T-helper 1 cell treated with Interleukin-12 subunit alpha and Interleukin-12 subunit beta and Interleukin-4 antibody, amounts not matched to agents 30 ng/mL and 1 ng/mL, for 36 hours (primary cell): ENCODE measurements at regions not wholly inside any gene's neighbourhood (a gene's known extent, or its start where the extent isn't known, plus 50 kb on each side); places are given as distances from the start of the nearest gene placed in this dataset.
"Not testable (repeated sequence)": the region's sequence is repeated elsewhere in the genome, so short reads cannot be mapped to it uniquely, and the experiment has no call there.

Experiments
- intact Hi-C: fragments of 100-400 bp; cut with micrococcal nuclease; formaldehyde crosslinking; loops from one replicate; pipeline ENCODE4 v1.15.1; 2024

DNA sequence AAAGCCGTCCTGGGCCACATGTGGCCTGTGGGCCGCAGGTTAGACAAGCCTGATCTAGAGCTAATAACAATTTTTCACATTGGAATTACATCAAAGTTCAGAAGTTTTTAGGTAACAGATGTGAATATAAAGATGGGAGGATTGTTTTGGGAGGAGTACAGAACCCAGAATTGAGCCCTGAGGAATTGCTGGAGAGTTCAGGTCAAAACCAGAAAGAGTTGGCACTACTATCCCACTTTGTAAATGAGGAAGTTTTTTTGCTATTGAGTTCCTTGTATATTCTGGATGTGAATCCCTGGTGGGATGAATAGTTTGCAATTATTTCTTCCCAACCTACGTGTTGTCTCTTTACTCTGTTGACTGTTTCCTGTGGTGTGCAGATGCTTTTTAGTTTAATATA lies 109.5 kb upstream of the LIPC start:
- intact Hi-C loops = no loop called here

DNA sequence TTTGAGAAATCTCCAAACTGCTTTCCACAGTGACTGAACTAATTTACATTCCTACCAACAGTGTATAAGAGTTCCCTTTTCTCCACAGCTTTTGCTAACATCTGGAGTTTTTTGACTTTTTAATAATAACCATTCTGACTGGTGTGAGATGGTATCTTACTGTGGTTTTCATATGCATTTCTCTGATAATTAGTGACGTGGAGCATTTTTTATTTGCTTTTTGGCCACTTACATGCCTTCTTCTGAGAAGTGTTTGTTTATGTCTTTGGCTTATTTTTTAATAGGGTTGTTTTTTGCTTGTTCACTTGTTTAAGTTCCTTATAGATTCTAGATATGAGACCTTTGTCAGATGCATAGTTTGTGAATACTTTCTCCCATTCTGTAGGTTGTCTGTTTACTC lies 108.5 kb upstream of the LIPC start:
- intact Hi-C loops = not testable (repeated sequence)

DNA sequence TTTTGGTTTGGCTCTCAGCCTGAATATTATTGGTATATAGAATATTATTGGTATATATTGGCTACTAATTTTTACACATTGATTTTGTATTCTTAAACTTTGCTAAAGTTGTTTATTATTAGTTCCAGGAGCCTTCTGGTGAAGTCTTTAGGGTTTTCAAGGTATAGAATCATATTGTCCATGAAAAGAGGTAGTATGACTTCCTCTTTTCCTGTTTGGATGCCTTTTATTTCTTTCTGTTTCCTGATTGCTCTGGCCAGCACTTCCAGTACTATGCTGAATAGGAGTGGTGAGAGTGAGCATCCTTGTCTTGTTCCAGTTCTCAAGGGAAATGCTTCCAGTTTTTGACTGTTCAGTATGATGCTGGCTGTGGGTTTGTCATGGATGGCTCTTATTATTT lies 107.3 kb upstream of the LIPC start:
- intact Hi-C loops = no loop called here

DNA sequence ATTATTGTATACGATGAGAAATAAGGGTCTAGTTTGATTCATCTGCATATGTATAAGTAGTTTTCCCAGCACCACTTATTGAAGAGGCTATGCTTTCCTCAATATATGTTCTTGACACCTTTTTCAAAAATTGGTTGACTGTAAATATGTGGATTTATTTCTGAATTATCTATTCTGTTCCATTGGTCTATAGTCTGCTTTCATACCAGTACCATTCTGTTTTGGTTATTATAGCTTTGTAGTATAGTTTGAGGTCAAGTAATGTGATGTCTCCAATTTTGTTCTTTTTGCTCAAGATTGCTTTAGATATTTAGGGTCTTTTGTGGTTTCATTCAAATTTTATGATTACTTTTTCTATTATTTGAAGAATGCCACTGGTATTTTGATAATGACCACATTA lies 103.8 kb upstream of the LIPC start:
- intact Hi-C loops = no loop called here

DNA sequence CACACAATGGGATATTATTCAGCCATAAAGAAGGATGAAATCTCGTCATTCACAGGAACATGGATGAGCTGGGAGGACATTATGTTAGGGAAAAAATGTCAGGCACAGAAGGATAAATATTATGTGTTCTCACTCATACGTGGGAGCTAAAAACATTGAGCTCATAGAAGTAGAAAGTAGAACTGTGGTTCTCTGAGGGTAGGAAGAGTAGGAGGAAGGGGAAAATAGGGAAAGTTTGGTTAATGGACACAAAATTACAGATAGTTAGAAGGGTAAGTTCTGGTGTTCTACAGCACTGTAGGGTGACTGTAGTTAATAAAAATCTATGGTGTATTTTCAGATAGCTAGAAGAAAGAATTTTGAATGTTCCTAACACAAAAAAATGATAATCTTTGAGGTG lies 102.6 kb upstream of the LIPC start:
- intact Hi-C loops = no loop called here

DNA sequence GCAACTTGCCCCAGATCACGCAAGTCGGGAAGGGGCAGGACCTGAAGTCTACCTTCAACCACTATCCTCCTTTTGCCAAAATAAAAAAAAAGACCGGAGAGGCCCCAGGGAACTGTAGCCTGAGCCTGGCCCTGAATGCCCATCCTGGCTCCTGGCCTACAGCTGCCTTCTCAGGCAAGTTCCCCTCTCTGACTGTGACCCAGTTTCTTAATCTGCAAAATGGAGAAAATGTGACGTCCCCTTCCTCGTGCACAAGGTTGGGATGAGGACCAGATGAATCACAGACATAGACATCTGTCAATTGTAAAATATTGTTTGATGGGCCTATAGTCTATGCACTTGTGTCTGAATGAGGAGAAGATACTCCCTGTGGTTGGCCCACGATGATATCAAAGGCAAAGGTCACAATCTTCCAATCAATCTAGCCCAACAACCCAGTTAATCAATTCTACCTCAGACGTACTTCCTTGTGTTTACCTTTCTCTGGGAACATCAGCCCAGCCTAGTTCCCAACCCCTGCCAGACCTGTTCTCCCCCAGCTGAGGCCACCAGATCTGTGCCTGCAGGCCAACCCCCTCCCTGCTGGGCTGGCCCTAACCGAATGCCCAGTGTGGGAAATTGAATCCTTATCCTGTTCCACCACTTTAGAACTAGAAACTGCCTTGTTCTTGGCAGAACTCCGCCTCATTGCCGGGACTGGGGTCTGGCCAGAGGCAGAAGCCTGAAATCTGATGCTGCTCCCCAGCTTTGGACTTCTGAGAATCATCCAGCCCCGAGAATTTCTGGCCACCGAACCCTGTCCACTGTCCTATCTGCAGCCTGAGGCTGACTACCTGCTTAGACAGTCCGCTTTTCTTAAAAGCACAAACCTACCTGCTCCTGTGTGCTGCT lies 101.8 kb upstream of the LIPC start:
- intact Hi-C loops = no loop called here

DNA sequence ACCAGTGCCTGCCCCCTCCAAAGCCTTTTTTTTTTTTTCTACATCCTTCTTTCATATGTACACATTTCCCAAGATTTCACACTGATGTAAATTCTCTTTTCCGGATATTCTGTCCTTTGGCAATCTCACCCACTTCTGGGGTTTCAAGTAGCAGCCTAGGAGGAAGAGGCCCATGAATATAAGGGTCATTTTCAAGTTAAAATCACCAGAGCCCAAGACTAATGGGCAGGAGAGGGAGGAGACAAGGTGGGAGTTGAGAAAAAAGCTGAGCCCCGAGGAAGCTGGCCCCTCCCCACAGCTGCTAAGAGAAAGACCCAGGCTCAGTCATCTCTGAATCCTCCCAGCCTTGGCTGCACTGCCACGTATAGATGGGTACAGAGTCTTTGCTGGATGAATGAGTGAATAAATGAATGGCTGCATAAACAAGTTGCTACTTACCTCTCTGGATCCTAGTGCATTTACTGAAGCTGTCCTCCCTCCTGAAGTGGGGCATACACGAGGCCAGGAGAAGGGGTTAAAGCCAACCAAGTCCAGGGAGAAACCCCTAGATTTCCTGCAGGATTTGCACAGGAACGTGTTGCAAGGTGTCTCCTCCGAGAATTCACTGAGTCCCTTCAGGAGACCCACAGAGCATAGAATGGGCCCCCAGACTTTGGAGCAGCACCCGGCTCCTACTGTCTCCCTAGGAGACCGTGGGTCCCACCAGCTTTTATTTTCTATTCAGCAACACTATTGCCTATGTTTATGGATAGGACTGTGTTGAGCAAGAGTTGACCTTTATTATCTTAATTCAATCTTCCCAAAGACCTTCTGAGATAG lies 100.8 kb upstream of the LIPC start:
- intact Hi-C loops = loop anchor here (1.0 kb wide), 1 partner anchor 419 kb away; no protein-coding TSS in a partner anchor

DNA sequence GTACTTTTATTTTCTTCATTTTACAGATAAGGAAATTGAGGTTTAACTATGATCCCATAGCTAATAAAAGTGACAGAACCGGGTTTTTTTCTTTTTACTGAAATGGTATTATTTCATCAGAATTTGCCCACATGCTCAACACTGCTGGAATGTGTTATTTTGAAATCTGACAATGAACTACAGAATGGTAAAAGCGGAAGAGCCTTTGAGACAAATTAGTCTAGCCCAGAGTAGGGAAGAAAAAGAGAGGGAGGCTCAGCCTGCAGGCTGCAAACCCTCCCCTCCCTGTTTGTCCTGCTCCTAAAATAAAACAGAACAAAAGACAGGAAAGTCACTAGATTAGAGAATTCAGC lies 100.3 kb upstream of the LIPC start:
- intact Hi-C loops = loop anchor here (1.0 kb wide), 1 partner anchor 419 kb away; no protein-coding TSS in a partner anchor

DNA sequence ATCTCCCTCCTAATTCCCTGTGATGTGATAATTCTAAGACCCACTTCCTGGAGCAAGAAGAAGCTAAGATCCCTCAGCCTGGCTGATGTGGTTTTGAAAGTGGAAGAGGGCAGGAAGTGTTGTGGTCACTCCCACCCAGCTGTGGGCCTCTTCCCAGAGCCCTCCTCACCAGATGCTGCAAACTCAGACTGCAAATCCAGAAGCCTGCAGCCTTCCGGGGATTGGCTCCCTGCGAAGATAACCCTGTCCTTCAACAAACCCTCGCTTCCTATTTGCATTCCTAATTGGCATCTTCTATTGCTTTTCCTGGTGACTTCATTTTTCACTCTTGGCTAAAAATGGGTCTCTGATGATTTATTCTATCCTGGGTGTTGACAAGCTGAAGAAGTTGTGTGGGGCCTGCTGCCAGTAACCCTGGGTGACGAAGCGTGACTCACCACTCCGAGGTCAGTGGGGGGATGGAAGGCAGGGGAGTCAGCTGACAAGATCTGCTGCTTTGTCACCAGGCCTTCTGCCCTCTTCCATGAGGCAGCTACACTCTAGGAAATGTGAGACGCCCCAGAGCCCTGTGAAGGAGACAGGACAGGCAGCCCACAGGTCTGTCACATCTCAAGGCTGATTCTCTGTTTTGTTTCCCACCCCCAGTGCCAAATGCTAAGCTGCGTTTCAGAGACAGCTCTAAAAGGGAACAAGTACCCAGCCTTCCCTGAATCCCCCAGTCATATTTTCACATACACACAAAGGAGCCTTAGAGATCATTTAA lies 99.7 kb upstream of the LIPC start:
- intact Hi-C loops = loop anchor here (1.0 to 2.0 kb wide), 6 partner anchors 16 to 601 kb away; partner anchors contain the start of genes MINDY2 and SLTM

DNA sequence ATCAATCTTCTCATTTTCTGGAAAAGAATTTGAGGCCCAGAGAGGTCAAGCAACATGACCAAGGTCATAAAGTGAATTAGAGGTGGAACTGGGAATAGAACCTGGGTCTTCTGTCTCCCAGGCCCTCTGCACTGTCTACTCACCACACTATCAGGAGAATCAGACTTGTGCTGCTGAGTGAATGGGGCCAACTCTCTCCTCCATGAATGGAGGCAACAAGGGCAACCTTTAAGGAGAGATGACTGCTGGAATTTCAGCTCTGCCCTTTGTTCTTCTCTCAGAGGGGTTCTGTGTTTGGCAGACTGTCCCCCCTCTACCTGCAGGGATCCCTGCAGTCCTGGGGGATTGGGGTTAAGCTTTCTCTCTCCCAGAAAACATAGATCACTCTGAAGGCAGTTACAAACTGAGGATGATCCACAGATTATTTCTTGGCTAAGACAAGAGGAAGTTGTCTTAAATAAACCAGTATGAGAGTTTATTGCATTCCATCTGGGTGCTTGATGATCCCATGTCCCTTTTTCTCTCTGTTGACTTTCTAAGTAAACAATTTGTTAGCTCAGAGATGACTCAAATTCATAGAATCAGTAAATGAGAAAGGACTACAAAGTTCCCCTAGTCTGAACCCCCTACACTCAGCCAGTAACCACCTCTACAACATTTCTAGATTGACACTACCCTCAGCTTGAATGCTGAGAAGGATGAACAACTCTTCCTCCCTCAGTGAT lies 99.0 kb upstream of the LIPC start:
- intact Hi-C loops = loop anchor here (1.0 to 2.0 kb wide), 5 partner anchors 15 to 600 kb away; partner anchors contain the start of genes MINDY2 and SLTM

DNA sequence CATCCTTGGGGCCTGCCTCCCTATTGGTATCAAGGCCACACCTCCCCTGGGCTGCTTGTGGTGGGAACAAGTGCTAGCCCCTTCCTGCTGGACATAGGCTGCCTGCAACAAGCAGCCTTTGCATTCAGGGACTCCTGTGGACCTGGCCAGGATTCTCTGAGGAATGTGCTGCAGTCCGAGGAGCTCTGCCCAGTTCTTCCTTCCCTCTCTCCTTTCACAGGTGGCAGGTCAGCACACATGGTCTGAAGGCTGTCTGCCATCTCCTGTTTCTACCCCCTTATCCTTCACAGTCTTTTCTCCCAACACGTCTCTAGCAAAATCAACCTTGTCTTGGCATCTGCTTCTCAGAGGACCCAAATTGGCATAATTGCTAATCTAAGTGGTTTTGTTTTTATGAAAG lies 97.0 kb upstream of the LIPC start:
- intact Hi-C loops = no loop called here

DNA sequence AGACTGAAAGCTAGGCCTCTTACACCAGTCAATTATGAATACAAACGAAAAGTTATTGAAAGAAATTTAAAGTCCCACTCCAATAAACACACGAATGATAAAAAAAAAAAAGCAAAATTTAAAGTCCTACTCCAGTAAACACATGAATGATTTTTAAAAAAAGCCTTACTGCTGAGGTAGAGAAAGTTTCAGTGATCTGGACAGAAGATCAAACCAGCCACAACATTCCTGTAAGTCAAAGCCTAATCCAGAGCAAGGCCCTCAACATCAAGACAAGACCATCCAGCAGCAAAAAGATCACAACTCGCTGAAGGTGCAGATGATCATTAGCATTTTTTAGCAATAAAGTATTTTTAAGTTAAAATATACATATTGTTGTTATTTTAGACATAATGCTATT lies 95.6 kb upstream of the LIPC start:
- intact Hi-C loops = no loop called here

DNA sequence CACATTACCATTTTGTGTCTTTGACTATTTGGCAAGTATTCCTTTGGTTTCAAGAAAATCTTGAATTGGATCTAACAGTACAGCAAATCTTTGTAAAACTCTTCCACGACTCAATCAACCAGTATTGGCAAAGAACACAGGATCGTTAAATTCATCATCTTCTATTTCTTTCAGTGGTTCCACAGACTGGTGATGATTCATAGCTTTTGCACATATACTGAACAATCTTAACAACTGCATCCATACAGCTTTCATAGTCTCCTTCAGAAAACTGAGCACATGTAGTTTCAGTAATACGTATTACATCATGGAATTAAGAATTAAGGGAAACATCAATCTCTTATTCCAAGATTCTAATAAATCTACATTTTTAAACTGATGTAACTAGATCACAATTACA lies 91.6 kb upstream of the LIPC start:
- intact Hi-C loops = no loop called here

DNA sequence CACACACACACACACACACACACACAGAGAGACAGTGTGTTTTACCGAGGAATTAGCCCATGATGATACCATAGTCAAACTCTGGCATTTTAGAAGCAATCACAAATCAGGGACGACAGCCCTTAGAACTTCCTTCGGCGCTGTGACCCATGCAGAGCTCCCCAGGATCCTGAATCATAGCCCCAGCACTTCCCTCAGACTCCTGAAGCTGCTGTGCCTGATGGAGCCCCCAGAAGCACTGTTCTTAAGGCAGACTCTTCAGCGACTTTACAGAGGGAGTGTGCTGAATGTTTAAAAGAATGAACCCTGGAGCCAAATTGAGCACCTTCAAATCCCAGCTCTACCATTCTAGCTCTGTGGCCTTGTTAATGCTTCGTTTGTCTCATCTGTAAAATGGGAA lies 89.3 kb upstream of the LIPC start:
- intact Hi-C loops = no loop called here

DNA sequence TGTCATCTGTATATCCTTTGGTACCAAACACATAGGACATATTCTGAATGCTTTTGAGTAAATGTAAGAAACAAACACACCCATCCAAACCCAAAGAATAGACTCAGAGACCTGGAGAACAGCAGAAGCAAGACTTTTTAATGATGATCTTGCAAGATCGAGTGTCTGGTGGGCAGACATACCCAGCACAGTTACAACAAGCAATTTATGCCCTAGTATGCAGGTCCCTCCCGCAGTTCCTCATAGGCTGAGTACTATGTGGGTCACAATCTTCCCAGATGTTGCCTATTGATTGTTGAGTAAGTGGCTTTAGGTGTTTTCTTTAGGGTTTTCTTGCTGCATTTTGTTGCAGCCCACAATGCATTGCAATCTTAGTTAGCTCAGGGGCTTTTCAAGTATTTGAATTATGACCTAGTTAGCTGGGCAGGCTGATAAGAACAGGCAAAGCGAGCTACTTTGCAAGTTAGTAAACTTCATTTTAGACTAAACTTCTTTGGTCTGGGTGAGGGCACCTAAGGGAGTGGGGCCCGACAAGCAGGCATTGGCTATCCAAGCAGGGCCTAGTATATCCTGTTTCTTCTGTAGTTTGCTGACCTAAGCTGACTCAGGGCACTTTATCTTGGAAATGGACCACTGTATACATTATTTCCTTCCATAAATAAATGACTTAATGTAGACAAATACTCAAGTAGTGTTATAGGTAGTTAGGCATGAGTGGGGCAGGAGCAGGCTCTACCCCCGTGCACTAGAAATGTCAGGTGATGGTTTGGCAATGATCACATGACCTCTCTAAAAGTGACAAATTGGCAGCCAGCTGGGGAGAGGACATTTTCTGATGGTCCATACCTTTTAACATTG lies 87.3 kb upstream of the LIPC start:
- intact Hi-C loops = no loop called here

DNA sequence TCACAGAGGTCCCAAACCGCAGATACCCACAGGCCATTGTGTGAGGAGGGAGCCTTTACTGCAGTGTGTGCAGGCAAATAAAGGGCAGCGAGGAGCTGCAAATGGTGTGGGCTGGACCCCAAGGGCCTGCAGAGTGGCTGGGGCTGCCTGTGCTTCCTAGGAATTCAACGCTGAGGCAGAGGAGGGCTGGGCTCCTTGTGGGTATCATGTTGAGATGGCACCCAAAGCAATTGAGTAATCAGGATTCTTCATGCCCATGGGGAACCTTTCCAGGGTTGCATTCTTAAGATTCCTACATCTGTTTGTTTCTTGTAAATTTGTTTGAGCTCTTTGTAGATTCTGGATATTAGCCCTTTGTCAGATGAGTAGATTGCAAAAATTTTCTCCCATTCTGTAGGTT lies 85.4 kb upstream of the LIPC start:
- intact Hi-C loops = no loop called here

DNA sequence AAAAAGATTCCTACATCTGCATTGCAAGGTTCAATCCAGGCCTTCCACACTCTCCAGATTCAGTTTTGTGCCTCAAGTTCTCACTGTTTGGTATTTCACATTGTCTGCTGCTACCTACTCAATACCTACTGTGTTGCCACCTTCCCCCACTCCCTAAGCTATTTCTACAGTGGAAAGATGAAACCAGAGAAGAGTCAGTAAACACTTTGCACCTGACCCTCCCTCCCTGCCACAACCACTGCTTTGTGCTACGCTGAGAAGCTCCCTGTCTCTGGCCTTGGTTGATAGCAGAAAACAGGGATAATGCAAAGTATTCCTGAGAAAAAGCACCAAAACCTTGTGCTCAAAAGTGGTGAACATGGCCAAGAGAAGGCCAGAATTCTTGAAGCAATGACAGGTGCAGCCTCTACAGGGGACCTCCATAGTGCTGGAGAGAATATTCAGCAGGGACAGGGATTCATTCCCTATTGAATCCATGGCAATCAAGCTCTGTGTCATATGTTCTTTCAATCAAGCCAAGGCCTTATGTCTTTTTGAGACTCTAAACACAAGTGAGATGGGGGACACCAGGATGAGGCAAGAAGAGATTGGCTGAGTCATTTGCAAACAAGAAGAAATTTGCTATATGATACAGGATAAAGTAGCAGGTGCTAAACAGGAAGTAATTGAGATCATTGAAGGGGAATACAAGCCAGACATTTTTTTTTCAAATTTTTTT lies 83.5 kb upstream of the LIPC start:
- intact Hi-C loops = loop anchor here (1.0 kb wide), 2 partner anchors 10 to 16 kb away; no protein-coding TSS in a partner anchor

DNA sequence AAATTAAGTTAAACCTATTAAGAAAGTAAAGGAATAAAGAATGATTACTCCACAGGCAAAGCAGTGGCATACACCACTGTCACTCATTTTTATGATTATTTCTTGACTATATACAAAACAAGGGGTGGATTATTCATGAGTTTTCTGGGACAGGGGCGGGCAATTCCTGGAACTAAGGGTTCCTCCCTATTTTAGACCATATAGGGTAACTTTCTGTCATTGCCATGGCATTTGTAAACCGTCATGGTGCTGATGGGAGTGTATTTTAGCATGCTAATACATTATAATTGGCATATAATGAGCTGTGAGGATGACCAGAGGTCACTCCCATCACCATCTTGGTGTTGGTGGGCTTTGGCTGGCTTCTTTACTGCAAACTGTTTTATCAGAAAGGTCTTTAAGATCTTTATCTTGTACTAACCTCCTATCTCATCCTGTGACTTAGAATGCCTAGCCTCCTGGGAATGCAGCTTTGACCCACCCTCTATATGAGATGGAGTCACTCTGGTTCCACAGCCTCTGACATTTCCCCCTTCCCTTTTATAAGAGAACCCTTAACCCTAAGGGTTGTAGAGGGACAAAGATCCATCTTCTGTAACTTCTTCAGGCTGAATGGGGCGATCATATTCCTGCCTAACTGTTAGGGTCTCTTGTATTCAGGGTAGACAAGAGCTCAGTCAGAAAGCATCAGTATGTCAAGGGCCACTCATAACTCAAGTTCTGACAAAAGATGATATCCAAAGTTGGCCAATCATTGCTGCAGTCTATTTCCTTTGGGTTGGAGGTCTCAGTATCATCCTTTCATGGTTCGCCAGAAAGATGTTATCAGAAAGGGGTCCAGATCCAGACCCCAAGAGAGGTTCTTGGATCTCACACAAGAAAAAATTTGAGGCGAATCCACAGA lies 79.5 kb upstream of the LIPC start:
- intact Hi-C loops = no loop called here
